Panc1 (cell line): ENCODE measurements at regions not wholly inside any gene's neighbourhood (a gene's known extent, or its start where the extent isn't known, plus 50 kb on each side); places are given as distances from the start of the nearest gene placed in this dataset.

Experiments used
- ATAC-seq: fragments of 200-7000 bp; cut with Tn5 transposase; 2 replicates; pipeline ENCODE4 v1.9.1; 2020; ENCODE audit warnings: mild to moderate bottlenecking, moderate library complexity
- BruUV-seq: library from RNA; stranded (reverse); fragments of 400-500 nt; replicated peaks from 2 replicates; lab custom pipeline; 2021; lab: Mats Ljungman, UMichigan
- CTCF ChIA-PET: fragments of 300-600 bp; sonication (Branson Sonifier 250); formaldehyde crosslinking; loops from one replicate; lab custom pipeline; 2022; ENCODE audit warnings: antibody characterized with exemption; lab: Charles Lee
- POLR2A ChIA-PET: fragments of 300-600 bp; sonication (Branson Sonifier 250); formaldehyde crosslinking; loops from one replicate; lab custom pipeline; 2022; ENCODE audit warnings: antibody characterized with exemption; lab: Charles Lee
- DNase-seq: peaks from one replicate; pipeline ENCODE4 v3.0.0-alpha.2; 2010; ENCODE audit warnings: low read depth, low spot score
- H3K27ac ChIP-seq: 2 replicates; pipeline ENCODE4 v1.5.1; 2011; ENCODE audit warnings: mild to moderate bottlenecking, low read length, inconsistent platforms
- H3K27me3 ChIP-seq: fragments of 200-500 bp; sonication (Bioruptor generic); 2 replicates; pipeline ENCODE4 v1.6.0; 2014; ENCODE audit warnings: low read length, inconsistent platforms; ENCODE audit not compliant: control insufficient read depth, insufficient read depth
- H3K36me3 ChIP-seq: fragments of 200-500 bp; sonication (Bioruptor generic); 2 replicates; pipeline ENCODE4 v1.5.1; 2014; ENCODE audit warnings: inconsistent platforms, mild to moderate bottlenecking, low read length, moderate library complexity; ENCODE audit not compliant: control insufficient read depth, insufficient read depth
- H3K4me1 ChIP-seq: 2 replicates; pipeline ENCODE4 v1.5.1; 2011; ENCODE audit warnings: inconsistent platforms, mild to moderate bottlenecking, low read length, moderate library complexity; ENCODE audit not compliant: control insufficient read depth, insufficient read depth
- H3K4me3 ChIP-seq, 2 experiments: 2 replicates each; pipeline ENCODE4 v1.5.1; 2011 to 2012; ENCODE audit warnings: low read depth in 2 of 2, low read length in 2 of 2, mild to moderate bottlenecking in 2 of 2, inconsistent platforms in 1 of 2, moderate library complexity in 1 of 2
- H3K9me3 ChIP-seq: fragments of 200-500 bp; sonication (Bioruptor generic); 2 replicates; pipeline ENCODE4 v1.5.1; 2014; ENCODE audit warnings: low read depth, mild to moderate bottlenecking, inconsistent platforms, low read length, moderate library complexity; ENCODE audit not compliant: control insufficient read depth, insufficient read depth
- CTCF ChIP-seq: fragments of 450-650 bp; IDR thresholded peaks from 2 replicates; pipeline ENCODE4 v1.5.1; 2017; ENCODE audit warnings: mild to moderate bottlenecking
- POLR2AphosphoS5 ChIP-seq: IDR thresholded peaks from 2 replicates; pipeline ENCODE4 v1.6.1; 2012; ENCODE audit warnings: mild to moderate bottlenecking, low read depth, low read length, moderate library complexity
- REST ChIP-seq, 2 experiments: IDR thresholded peaks; 2 replicates each; pipeline ENCODE4 v1.6.1; 2011 to 2012; ENCODE audit warnings: low read depth in 2 of 2, control low read depth in 1 of 2, low read length in 1 of 2, mild to moderate bottlenecking in 1 of 2, moderate library complexity in 1 of 2; ENCODE audit not compliant: insufficient read depth in 1 of 2
- SIN3A ChIP-seq: IDR thresholded peaks from 2 replicates; pipeline ENCODE4 v1.6.1; 2012; ENCODE audit warnings: low read depth, mild to moderate bottlenecking, low read length, moderate library complexity, borderline replicate concordance; ENCODE audit not compliant: insufficient read depth
- TCF7L2 ChIP-seq: IDR thresholded peaks from 2 replicates; pipeline ENCODE4 v1.6.1; 2011; ENCODE audit warnings: mild to moderate bottlenecking, low read depth, low read length, inconsistent platforms
- in situ Hi-C: cut with HindIII; loops from 2 replicates; pipeline ENCODE4 v1.10.0; 2016; ENCODE audit warnings: low sequenced_read_pairs, low pct_unique_long_range_greater_than_20kb
- intact Hi-C: fragments of 100-400 bp; cut with micrococcal nuclease; formaldehyde crosslinking; loops from one replicate; pipeline ENCODE4 v1.10.0; 2022; ENCODE audit not compliant: unreplicated experiment

DNA sequence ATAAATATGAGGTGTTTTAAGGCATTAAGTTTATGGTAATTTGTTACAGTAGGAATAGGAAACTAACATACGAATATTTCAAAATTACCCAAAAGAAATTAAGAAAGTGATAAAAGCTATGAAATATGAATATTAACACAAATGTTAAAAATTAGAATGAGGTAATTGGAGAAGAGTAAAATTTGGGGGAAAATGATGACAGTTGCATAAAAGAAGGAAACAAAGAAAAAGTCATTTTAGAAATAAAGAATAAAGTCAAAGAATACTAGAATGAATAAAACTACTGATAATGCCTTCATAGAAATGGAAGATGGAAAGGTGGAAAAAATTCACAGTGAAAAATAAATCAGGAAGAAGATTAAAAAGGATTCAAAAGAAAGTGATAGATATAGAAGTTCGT is 522.9 kb upstream of the NR3C2 start:
- H3K27ac ChIP-seq = no peak overlapping the region
- no peaks in the 10 kb centered on the region for H3K36me3 ChIP-seq
- no peaks in the 10 kb centered on the region for H3K9me3 ChIP-seq
- intact Hi-C loops = no loop called here
- DNase-seq = no peak
- no peaks in the 10 kb centered on the region for H3K27me3 ChIP-seq
- H3K4me3 ChIP-seq = no peak overlapping the region
- POLR2A ChIA-PET = no interaction called here
- in situ Hi-C loops = no loop called here
- CTCF ChIA-PET = no interaction called here
- no peaks in the 10 kb centered on the region for H3K4me1 ChIP-seq
- BruUV-seq = no TSS peak
- no peak for TF ChIP-seq TCF7L2
- no peak for TF ChIP-seq POLR2AphosphoS5
- no peak for TF ChIP-seq REST (IDR thresholded peaks at IDR 0.05; ENCODE audit: insufficient read depth in 1 of 2, low read depth in 2 of 2, low read length in 1 of 2)
- TF ChIP-seq CTCF = no peak
- no peak for TF ChIP-seq SIN3A
- ATAC-seq = no peak

DNA sequence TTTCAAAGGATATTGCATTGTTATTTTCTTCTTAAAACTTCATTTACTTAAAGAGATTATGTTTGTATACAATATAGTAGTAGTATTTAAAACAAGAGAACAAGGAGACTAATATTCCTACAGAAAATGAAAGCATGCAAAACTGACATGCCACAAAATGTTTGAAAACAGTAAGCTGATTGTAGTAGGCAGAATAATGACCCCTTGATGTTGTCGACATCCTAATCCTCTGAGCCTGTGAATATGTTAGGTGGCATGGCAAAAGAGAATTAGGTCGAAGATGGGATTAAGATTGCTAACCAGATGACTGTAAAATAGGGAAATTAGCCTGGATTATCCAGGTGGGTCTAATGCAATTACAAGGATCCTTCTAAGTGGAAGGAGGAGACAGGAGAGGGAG is 522.2 kb upstream of the NR3C2 start:
- in situ Hi-C loops = no loop called here
- H3K27me3 ChIP-seq = no peaks in the 10 kb centered on the region

More for the DNA sequence above, 522.2 kb upstream of the NR3C2 start:
- H3K36me3 ChIP-seq = no peaks in the 10 kb centered on the region
- ChIA-PET POLR2A (no interaction called here), CTCF (no interaction called here)
- BruUV-seq = no TSS peak
- H3K27ac ChIP-seq = no peak overlapping the region
- H3K9me3 ChIP-seq = no peaks in the 10 kb centered on the region
- intact Hi-C loops = no loop called here
- no peak for ATAC-seq
- TF ChIP-seq POLR2AphosphoS5 (no peak), SIN3A (no peak), TCF7L2 (no peak), CTCF (no peak), REST (IDR thresholded peaks at IDR 0.05; ENCODE audit: insufficient read depth in 1 of 2, low read depth in 2 of 2, low read length in 1 of 2) (no peak)
- no peaks in the 10 kb centered on the region for H3K4me1 ChIP-seq
- DNase-seq = no peak
- no peak overlapping the region for H3K4me3 ChIP-seq
